K562 (cell line): ENCODE measurements at regions not wholly inside any gene's neighbourhood (a gene's known extent, or its start where the extent isn't known, plus 50 kb on each side); places are given as distances from the start of the nearest gene placed in this dataset.

ENCODE experiments used
- ATAC-seq: fragments of 200-7000 bp; cut with Tn5 transposase; 3 replicates; pipeline ENCODE4 v1.9.1; 2020; ENCODE audit warnings: moderate library complexity
- BruUV-seq: library from RNA; stranded (reverse); fragments of 400-500 nt; replicated peaks from 2 replicates; lab custom pipeline; 2021; lab: Mats Ljungman, UMichigan
- CTCF ChIA-PET: fragments of 300-600 bp; formaldehyde crosslinking; extraction: SDS; loops from one replicate; lab custom pipeline; 2021; ENCODE audit warnings: low intra/inter-chr PET ratio; lab: Yijun Ruan, JAX
- POLR2A ChIA-PET: fragments of 300-600, 350-650 bp; sonication (Branson Sonifier 250); formaldehyde crosslinking; extraction: SDS; loops from one replicate; lab custom pipeline; 2021; ENCODE audit warnings: antibody characterized with exemption, inconsistent platforms; lab: Yijun Ruan, JAX
- DNase-seq, 4 experiments: peaks; one replicate each; pipeline versions ENCODE4 v3.0.0 to v3.0.0-alpha.2; 2011 to 2018; ENCODE audit warnings: low spot score in 3 of 4, mixed read lengths in 3 of 4; ENCODE audit errors: extremely low read depth in 1 of 4
- FAIRE-seq: peaks from 2 replicates; lab custom pipeline; 2011; peaks lifted over from hg19 to GRCh38; lab: Jason Lieb, UNC
- H2AFZ ChIP-seq: 2 replicates; pipeline ENCODE4 v1.6.0; 2011; ENCODE audit warnings: low read depth, low read length, control low read depth, inconsistent platforms
- H3K27ac ChIP-seq: fragments of 200-600 bp; 3 replicates; pipeline ENCODE4 v1.8.0; 2011; ENCODE audit warnings: low read depth, mild to moderate bottlenecking, control low read depth, inconsistent platforms, low read length, moderate library complexity, mixed read lengths; ENCODE audit errors: extremely low read depth
- H3K27me3 ChIP-seq, 2 experiments: fragments of 300-600 bp in 1 of 2; 2 replicates in 1 of 2; 3 replicates in 1 of 2; pipeline versions ENCODE4 v1.6.0 to v1.8.0; 2011; ENCODE audit warnings: inconsistent platforms in 2 of 2, low read length in 2 of 2, mild to moderate bottlenecking in 1 of 2, mixed read lengths in 1 of 2, moderate library complexity in 1 of 2; ENCODE audit not compliant: control insufficient read depth in 2 of 2, insufficient read depth in 2 of 2
- H3K36me3 ChIP-seq: fragments of 300-600 bp; 3 replicates; pipeline ENCODE4 v1.8.0; 2011; ENCODE audit warnings: mild to moderate bottlenecking, low read length, inconsistent platforms; ENCODE audit not compliant: control insufficient read depth, insufficient read depth
- H3K4me1 ChIP-seq, 2 experiments: fragments of 200-600 bp in 1 of 2; replicated peaks in 1 of 2; 2 replicates in 1 of 2; 3 replicates in 1 of 2; pipeline versions ENCODE4 v1.5.1 to v1.8.0; 2011; ENCODE audit warnings: inconsistent platforms in 2 of 2, low read length in 2 of 2, mild to moderate bottlenecking in 1 of 2, mixed read lengths in 1 of 2, moderate library complexity in 1 of 2; ENCODE audit not compliant: control insufficient read depth in 2 of 2, insufficient read depth in 2 of 2
- H3K4me2 ChIP-seq: 2 replicates; pipeline ENCODE4 v1.6.1; 2011; ENCODE audit warnings: low read length, control low read depth, inconsistent platforms, mixed read lengths; ENCODE audit not compliant: insufficient read depth
- H3K4me3 ChIP-seq: fragments of 200-600 bp; sonication (generic), shearing (Covaris generic); 2 replicates; pipeline ENCODE4 v1.5.1; 2016; ENCODE audit warnings: control low read depth, inconsistent platforms
- H3K79me2 ChIP-seq: fragments of 200-600 bp; 3 replicates; pipeline ENCODE4 v1.8.0; 2011; ENCODE audit warnings: low read length, inconsistent platforms; ENCODE audit not compliant: control insufficient read depth, insufficient read depth
- H3K9ac ChIP-seq, 2 experiments: 2 replicates each; pipeline versions ENCODE4 v1.6.0 to v1.6.1; 2011; ENCODE audit warnings: low read depth in 2 of 2, low read length in 2 of 2, control low read depth in 1 of 2, inconsistent platforms in 1 of 2, mild to moderate bottlenecking in 1 of 2, mixed read lengths in 1 of 2; ENCODE audit not compliant: insufficient read depth in 1 of 2
- H3K9me1 ChIP-seq: one replicate; pipeline ENCODE4 v1.6.0; 2011; ENCODE audit warnings: inconsistent platforms, mild to moderate bottlenecking, low read length, moderate library complexity; ENCODE audit not compliant: control insufficient read depth, insufficient read depth
- H3K9me3 ChIP-seq: replicated peaks from 2 replicates; pipeline ENCODE4 v1.5.1; 2011; ENCODE audit warnings: low read depth, low read length, inconsistent platforms; ENCODE audit not compliant: control insufficient read depth, insufficient read depth
- H4K20me1 ChIP-seq: replicated peaks from 2 replicates; pipeline ENCODE4 v1.6.1; 2011; ENCODE audit warnings: low read length, inconsistent platforms, mixed read lengths; ENCODE audit not compliant: control insufficient read depth, insufficient read depth
- CBX2 ChIP-seq: fragments of 200-600 bp; sonication (generic); IDR thresholded peaks from one replicate; pipeline ENCODE4 v1.6.1; 2012; ENCODE audit warnings: mild to moderate bottlenecking, low read length, inconsistent platforms; ENCODE audit not compliant: insufficient read depth, poor library complexity, severe bottlenecking
- CREM ChIP-seq: IDR thresholded peaks from 2 replicates; pipeline ENCODE4 v1.6.1; 2014; ENCODE audit warnings: antibody characterized with exemption, low read depth
- HCFC1 ChIP-seq: IDR thresholded peaks from 2 replicates; pipeline ENCODE4 v1.6.1; 2012; ENCODE audit warnings: low read depth, low read length, improper control_type of control experiment
- PHB ChIP-seq: fragments of 250-450 bp; sonication (Bioruptor Pico); IDR thresholded peaks from 2 replicates; pipeline ENCODE4 v1.5.0; 2021
- RAD21 ChIP-seq, 2 experiments: fragments of 250-450 bp in 1 of 2; fragments of 450-650 bp in 1 of 2; sonication (Bioruptor Pico) in 1 of 2; formaldehyde crosslinking in 1 of 2; IDR thresholded peaks in 1 of 2; conservative IDR thresholded peaks in 1 of 2; 2 replicates each; pipeline versions ENCODE4 v1.4.0 to v1.8.0; 2020 to 2022; ENCODE audit warnings: mild to moderate bottlenecking in 2 of 2, moderate library complexity in 1 of 2
- RAD51 ChIP-seq: fragments of 450-650 bp; IDR thresholded peaks from 2 replicates; pipeline ENCODE4 v1.7.1; 2016; ENCODE audit warnings: low read depth, mild to moderate bottlenecking, borderline replicate concordance
- RNF2 ChIP-seq: sonication (generic); IDR thresholded peaks from 2 replicates; pipeline ENCODE4 v1.6.1; 2016
- VEZF1 ChIP-seq: fragments of 200-800 bp; sonication (Bioruptor generic); IDR thresholded peaks from 2 replicates; pipeline ENCODE4 v1.6.1; 2017; ENCODE audit warnings: missing genetic modification characterization, missing compliant biosample characterization
- ZBTB17 ChIP-seq: fragments of 450-650 bp; formaldehyde crosslinking; IDR thresholded peaks from 2 replicates; pipeline ENCODE4 v1.4.0; 2020; ENCODE audit warnings: mild to moderate bottlenecking
- ZNF76 ChIP-seq: fragments of 250-450 bp; sonication (Bioruptor Pico); IDR thresholded peaks from 2 replicates; pipeline ENCODE4 v1.4.0; 2020; ENCODE audit warnings: mild to moderate bottlenecking, moderate library complexity, borderline replicate concordance
- WGBS: fragments of 100-300 bp; shearing (Covaris generic); methylation state at CpG from one replicate; pipeline ENCODE4 v1.1.6; 2016; ENCODE audit warnings: low coverage, mixed read lengths; ENCODE audit not compliant: insufficient coverage; ENCODE audit errors: missing lambda C conversion rate; 5-methylcytosine and 5-hydroxymethylcytosine counted together
- in situ Hi-C: fragments of 300-500 bp; cut with MboI; formaldehyde crosslinking; loops from 4 replicates; pipeline ENCODE4 v1.15.0; 2018; ENCODE audit warnings: inconsistent platforms, mixed read lengths
- intact Hi-C: fragments of 100-400 bp; cut with micrococcal nuclease; formaldehyde crosslinking; loops from 2 replicates; pipeline ENCODE4 v1.14.2; 2022
- TF ChIP-seq, protein P1 (sequence below): sonication (generic); formaldehyde crosslinking; IDR thresholded peaks from 2 replicates; pipeline ENCODE4 v1.8.0; 2022; ENCODE audit warnings: mild to moderate bottlenecking, missing genetic modification reagents
- TF ChIP-seq, protein P2 (sequence below), 2 experiments: IDR thresholded peaks in 1 of 2; conservative IDR thresholded peaks in 1 of 2; 2 replicates each; pipeline ENCODE4 v1.6.1; 2016; ENCODE audit warnings: low read depth in 2 of 2, mild to moderate bottlenecking in 1 of 2, missing compliant biosample characterization in 1 of 2, missing genetic modification characterization in 1 of 2, moderate library complexity in 1 of 2

GRCh38 chr18:78773819-78774218 is 205.8 kb upstream of the SALL3 start:
- CTCF ChIA-PET, result no interaction called here
- H3K36me3 ChIP-seq, result no peaks in the 10 kb centered on the region
- H3K27ac ChIP-seq, result no peak overlapping the region
- no peaks in the 10 kb centered on the region for H3K4me1 ChIP-seq
- TF ChIP-seq RAD51 (no peak), ZNF76 (CRISPR knock-in tag) (no peak), RAD21 (CRISPR knock-in tag; conservative IDR thresholded peaks at IDR 0.05 in 1 of 2, IDR thresholded peaks at IDR 0.05 in 1 of 2) (no peak), CBX2 (no peak), RNF2 (no peak), ZBTB17 (CRISPR knock-in tag) (no peak)
- TF ChIP-seq, all 486 proteins: peak for 0
- DNase-seq (no peak), FAIRE-seq (no peak), ATAC-seq (no peak)
- intact Hi-C loops (no loop called here), in situ Hi-C loops (no loop called here)
- H3K4me3 ChIP-seq, result no peak overlapping the region
- H3K27me3 ChIP-seq, result peaks cover 5 to 36% of the 10 kb centered on the region in 2 experiments; a peak in 3 of 5 replicates
- no peaks in the 10 kb centered on the region for H3K79me2 ChIP-seq
- POLR2A ChIA-PET, result no interaction called here
- no peak overlapping the region for H3K4me2 ChIP-seq
- no peaks in the 10 kb centered on the region for H3K9me1 ChIP-seq
- H3K9me3 ChIP-seq, result no peaks in the 10 kb centered on the region
- H4K20me1 ChIP-seq, result no peaks in the 10 kb centered on the region; the same call in 1 of the 2 replicates
- WGBS, result 0% methylated on average over 2 of the region's 9 CpGs
- H3K9ac ChIP-seq, result no peak overlapping the region
- no TSS peak for BruUV-seq
- H2AFZ ChIP-seq, result no peak overlapping the region

- no peaks in the 10 kb centered on the region; the same call in 1 of the 2 replicates for H4K20me1 ChIP-seq
- ATAC-seq (no peak), DNase-seq (no peak), FAIRE-seq (no peak)
- H3K9me3 ChIP-seq, result no peaks in the 10 kb centered on the region
- no peak overlapping the region for H3K9ac ChIP-seq
- H3K9me1 ChIP-seq, result no peaks in the 10 kb centered on the region
- in situ Hi-C loops, result no loop called here
- intact Hi-C loops, result no loop called here
- H2AFZ ChIP-seq, result no peak overlapping the region
- BruUV-seq, result no TSS peak
- no peak overlapping the region for H3K4me2 ChIP-seq
- H3K4me1 ChIP-seq, result no peaks in the 10 kb centered on the region
- H3K27ac ChIP-seq, result no peak overlapping the region
- no peak overlapping the region for H3K4me3 ChIP-seq
- H3K27me3 ChIP-seq, result peaks cover 4 to 30% of the 10 kb centered on the region in 2 experiments; a peak in 3 of 5 replicates
- POLR2A ChIA-PET, result no interaction called here
- CTCF ChIA-PET, result no interaction called here
- no peaks in the 10 kb centered on the region for H3K36me3 ChIP-seq
- WGBS, result 1% methylated on average over 19 of the region's 22 CpGs
- H3K79me2 ChIP-seq, result no peaks in the 10 kb centered on the region
- TF ChIP-seq CREM, result no peak
- TF ChIP-seq, protein P1, sequence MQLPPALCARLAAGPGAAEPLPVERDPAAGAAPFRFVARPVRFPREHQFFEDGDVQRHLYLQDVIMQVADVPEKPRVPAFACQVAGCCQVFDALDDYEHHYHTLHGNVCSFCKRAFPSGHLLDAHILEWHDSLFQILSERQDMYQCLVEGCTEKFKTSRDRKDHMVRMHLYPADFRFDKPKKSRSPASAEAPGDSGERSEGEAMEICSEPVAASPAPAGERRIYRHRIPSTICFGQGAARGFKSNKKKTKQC (CRISPR knock-in tag), result no peak
- TF ChIP-seq, protein P2, sequence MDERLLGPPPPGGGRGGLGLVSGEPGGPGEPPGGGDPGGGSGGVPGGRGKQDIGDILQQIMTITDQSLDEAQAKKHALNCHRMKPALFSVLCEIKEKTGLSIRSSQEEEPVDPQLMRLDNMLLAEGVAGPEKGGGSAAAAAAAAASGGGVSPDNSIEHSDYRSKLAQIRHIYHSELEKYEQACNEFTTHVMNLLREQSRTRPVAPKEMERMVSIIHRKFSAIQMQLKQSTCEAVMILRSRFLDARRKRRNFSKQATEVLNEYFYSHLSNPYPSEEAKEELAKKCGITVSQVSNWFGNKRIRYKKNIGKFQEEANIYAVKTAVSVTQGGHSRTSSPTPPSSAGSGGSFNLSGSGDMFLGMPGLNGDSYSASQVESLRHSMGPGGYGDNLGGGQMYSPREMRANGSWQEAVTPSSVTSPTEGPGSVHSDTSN (CRISPR knock-in tag; IDR thresholded peaks at IDR 0.05; ENCODE audit: low read depth), result no peak
- TF ChIP-seq, protein P2 (tag; conservative IDR thresholded peaks at IDR 0.05; ENCODE audit: low read depth), result no peak
- TF ChIP-seq VEZF1, result no peak
- no peak for TF ChIP-seq HCFC1
- TF ChIP-seq PHB (CRISPR knock-in tag), result no peak
Measured at GRCh38 chr18:78774741-78775141, 204.9 kb upstream of the SALL3 start.
